Vagina (tissue), 2 donors: ENCODE measurements at regions not wholly inside any gene's neighbourhood (a gene's known extent, or its start where the extent isn't known, plus 50 kb on each side); places are given as distances from the start of the nearest gene placed in this dataset.

Source experiments
- POLR2A ChIP-seq, 2 donors: fragments of 450-650 bp; IDR thresholded peaks; one replicate each; pipeline ENCODE4 v1.6.1; 2017; ENCODE audit warnings: antibody characterized with exemption in 2 of 2, mild to moderate bottlenecking in 2 of 2, moderate library complexity in 2 of 2
- POLR2AphosphoS5 ChIP-seq, 2 donors: sonication (generic); formaldehyde crosslinking; IDR thresholded peaks; one replicate each; pipeline ENCODE4 v1.9.0; 2017; ENCODE audit warnings: antibody characterized with exemption in 2 of 2, mild to moderate bottlenecking in 2 of 2, low read depth in 1 of 2; ENCODE audit not compliant: insufficient read depth in 1 of 2
- TF ChIP-seq, protein P1 (sequence below), 3 experiments: fragments of 450-650 bp in 2 of 3; fragments of 200-600 bp in 1 of 3; sonication (generic) in 1 of 3; IDR thresholded peaks; one replicate each; pipeline ENCODE4 v1.5.1; 2017 to 2019; ENCODE audit warnings: antibody characterized with exemption in 3 of 3, mild to moderate bottlenecking in 2 of 3, moderate library complexity in 2 of 3

DNA sequence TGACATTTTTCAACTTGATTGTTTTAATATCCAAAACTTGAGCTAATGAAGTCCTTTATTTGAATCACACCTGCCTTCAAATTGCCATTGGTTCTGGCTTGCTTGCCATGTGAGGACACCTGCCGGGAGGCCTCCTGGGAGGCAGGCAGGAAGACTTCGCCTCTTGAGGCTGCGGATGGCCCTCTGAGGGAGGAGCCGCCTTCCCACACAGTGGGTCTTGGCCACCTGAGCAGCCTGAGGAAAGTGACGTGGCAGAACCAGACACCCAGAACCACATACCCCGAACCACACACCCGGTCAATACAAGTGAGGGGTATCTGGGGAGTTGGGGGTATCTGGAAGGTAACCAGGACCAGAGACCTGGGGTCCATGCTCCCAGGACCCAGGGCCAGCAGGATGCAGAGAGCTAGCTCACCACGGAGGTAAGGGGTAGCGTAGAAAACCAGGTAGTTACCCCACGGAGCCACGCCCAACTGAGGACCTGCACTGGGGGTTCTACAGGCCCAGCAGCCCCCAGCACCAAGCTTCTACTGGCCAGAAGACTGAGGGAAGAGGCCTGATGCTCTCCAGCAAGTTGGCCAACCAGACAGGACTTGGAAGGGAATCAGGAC lies 300.5 kb downstream of the TCERG1L start:
- TF ChIP-seq, protein P1, sequence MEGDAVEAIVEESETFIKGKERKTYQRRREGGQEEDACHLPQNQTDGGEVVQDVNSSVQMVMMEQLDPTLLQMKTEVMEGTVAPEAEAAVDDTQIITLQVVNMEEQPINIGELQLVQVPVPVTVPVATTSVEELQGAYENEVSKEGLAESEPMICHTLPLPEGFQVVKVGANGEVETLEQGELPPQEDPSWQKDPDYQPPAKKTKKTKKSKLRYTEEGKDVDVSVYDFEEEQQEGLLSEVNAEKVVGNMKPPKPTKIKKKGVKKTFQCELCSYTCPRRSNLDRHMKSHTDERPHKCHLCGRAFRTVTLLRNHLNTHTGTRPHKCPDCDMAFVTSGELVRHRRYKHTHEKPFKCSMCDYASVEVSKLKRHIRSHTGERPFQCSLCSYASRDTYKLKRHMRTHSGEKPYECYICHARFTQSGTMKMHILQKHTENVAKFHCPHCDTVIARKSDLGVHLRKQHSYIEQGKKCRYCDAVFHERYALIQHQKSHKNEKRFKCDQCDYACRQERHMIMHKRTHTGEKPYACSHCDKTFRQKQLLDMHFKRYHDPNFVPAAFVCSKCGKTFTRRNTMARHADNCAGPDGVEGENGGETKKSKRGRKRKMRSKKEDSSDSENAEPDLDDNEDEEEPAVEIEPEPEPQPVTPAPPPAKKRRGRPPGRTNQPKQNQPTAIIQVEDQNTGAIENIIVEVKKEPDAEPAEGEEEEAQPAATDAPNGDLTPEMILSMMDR (IDR thresholded peaks at IDR 0.05) = no peak
- TF ChIP-seq POLR2A (IDR thresholded peaks at IDR 0.05) = no peak
- no peak for TF ChIP-seq POLR2AphosphoS5 (IDR thresholded peaks at IDR 0.05; ENCODE audit: insufficient read depth in 1 of 2, low read depth in 1 of 2)
